ENCODE measurements at regions not wholly inside any gene's neighbourhood (a gene's known extent, or its start where the extent isn't known, plus 50 kb on each side); places are given as distances from the start of the nearest gene placed in this dataset.

DNA sequence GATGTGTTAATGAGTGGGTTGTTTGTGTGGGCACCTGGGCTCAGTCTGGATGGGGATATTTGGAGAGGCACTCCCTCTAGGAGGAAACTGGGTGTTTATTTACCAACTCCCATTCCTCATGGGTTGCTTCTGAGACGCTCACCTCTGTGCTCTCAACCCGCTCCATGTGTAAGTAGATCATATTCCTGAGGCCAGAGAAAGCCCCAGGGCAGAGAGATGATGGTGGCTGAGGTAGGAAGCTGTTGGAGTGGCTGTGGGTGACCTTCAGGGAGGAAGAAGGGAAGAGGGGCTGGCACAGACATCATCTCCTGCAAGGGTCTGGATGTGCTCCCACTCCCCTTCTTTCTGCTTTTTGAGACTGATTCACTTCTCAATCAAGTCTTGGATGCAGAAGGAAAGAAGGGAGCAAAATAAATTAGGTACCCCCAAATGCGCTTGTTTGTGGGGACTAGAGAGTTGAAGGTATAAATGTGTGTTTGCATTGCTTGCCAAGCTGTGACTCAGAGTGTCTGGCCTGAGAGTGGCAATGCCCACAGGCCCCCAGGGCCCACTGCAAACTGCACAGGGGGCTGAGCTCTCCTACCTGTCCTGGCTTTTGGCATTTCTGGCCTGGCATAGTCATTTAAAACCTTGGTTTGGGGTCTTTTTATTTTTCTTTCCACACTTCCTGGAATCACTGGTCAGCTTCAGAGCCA is 57.2 kb upstream of the TNP1 start:
- TF ChIP-seq, protein P1, sequence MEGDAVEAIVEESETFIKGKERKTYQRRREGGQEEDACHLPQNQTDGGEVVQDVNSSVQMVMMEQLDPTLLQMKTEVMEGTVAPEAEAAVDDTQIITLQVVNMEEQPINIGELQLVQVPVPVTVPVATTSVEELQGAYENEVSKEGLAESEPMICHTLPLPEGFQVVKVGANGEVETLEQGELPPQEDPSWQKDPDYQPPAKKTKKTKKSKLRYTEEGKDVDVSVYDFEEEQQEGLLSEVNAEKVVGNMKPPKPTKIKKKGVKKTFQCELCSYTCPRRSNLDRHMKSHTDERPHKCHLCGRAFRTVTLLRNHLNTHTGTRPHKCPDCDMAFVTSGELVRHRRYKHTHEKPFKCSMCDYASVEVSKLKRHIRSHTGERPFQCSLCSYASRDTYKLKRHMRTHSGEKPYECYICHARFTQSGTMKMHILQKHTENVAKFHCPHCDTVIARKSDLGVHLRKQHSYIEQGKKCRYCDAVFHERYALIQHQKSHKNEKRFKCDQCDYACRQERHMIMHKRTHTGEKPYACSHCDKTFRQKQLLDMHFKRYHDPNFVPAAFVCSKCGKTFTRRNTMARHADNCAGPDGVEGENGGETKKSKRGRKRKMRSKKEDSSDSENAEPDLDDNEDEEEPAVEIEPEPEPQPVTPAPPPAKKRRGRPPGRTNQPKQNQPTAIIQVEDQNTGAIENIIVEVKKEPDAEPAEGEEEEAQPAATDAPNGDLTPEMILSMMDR (IDR thresholded peaks at IDR 0.05; ENCODE audit: insufficient read depth, missing control alignments), result no peak
- DNase-seq (ENCODE audit: insufficient read length, low spot score), result no peak
- FAIRE-seq, result no peak

DNA sequence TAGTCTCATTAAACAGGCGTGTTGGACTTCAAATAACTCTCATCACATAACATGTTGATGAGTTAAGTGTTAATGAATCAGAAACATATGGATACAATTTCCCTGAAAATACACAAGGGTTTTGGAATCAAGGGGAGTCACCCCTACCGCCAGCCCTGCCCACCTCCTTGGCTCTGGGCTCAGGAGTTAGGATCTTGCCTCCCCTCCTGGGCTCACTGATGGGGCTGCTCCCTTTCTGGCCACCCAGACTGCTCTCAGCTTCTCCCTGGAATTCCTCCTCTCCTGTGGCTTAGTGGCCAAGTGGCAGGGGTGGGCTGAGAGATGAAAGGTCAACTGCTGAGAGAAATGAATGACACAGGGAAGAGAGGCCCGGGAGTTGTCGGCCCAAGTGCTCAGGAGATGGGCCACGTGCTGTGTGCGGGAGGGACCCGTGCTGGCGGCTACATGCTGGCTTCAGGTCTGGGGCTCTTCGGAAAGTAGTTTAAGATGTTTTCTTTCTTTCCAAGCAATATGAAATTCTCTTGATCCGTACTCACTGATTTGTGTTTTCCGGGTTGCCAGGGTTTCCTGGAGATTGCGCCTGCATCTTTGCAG is 55.8 kb upstream of the TNP1 start:
- FAIRE-seq, result no peak
- TF ChIP-seq, protein P1 (IDR thresholded peaks at IDR 0.05; ENCODE audit: insufficient read depth, missing control alignments), result no peak
- no peak for DNase-seq (ENCODE audit: insufficient read length, low spot score)

DNA sequence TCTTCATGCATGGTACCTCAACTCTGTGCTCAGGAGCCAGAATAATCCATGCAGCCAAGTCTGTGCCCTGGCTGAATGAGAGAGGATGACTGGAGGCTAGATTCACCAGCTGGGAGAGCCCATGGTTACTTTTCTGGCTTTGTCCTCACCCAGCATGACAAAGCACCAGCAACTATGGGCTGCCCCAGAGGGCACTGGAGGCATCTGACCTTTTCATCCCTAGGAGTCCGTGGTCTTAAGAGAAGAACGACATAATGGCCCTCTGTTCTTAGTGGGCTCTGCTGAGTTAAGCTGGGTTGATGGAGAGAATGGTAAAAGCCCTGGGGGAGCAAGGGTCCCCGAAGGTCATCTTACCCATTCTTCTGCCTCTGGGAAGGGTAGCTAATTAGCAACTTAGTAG is 54.6 kb upstream of the TNP1 start:
- FAIRE-seq, result no peak
- TF ChIP-seq, protein P1 (IDR thresholded peaks at IDR 0.05; ENCODE audit: insufficient read depth, missing control alignments), result no peak
- DNase-seq (ENCODE audit: insufficient read length, low spot score), result no peak

DNA sequence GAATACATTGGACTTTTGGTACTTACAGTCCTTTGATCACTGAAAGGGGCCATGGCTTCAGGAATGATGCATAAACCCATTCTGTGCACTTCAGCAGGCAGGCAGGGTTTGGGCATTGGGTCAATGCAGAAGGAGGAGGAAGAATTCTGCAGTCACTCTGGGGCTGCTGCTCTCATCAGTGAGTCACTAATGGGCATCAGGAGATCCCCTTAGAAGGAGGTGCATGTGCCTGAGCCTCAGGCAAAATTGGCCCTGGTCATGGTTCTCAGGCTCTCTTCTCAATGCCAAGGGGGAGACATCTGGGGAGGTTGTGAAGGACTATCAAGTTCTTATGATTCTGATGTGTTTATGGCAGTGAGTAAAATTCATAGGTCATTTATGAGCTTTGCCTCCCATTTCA is 52.0 kb upstream of the TNP1 start:
- DNase-seq (ENCODE audit: insufficient read length, low spot score) (no peak), FAIRE-seq (no peak)
- TF ChIP-seq, protein P1 (IDR thresholded peaks at IDR 0.05; ENCODE audit: insufficient read depth, missing control alignments), result no peak

DNA sequence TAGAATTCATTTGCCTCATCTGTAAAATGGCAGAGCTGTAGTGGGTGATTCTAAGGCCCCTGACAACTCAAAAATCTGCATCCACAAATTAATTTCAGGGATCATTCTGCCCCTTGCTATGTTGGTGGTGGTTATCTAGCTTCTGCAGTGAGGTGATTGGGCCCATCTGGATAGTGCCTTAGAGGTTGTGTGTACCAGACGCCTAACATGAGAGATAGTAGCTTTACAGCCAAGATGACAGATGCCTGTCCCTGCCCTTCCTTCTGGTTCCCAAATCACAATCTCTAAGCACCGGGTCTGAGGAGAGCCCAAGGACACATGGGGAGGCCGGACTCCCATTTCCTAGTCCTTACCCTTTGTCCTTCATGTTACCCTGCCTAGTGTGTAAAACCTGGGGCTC is 51.1 kb upstream of the TNP1 start:
- FAIRE-seq (no peak), DNase-seq (ENCODE audit: insufficient read length, low spot score) (no peak)
- TF ChIP-seq, protein P1 (IDR thresholded peaks at IDR 0.05; ENCODE audit: insufficient read depth, missing control alignments), result no peak

DNA sequence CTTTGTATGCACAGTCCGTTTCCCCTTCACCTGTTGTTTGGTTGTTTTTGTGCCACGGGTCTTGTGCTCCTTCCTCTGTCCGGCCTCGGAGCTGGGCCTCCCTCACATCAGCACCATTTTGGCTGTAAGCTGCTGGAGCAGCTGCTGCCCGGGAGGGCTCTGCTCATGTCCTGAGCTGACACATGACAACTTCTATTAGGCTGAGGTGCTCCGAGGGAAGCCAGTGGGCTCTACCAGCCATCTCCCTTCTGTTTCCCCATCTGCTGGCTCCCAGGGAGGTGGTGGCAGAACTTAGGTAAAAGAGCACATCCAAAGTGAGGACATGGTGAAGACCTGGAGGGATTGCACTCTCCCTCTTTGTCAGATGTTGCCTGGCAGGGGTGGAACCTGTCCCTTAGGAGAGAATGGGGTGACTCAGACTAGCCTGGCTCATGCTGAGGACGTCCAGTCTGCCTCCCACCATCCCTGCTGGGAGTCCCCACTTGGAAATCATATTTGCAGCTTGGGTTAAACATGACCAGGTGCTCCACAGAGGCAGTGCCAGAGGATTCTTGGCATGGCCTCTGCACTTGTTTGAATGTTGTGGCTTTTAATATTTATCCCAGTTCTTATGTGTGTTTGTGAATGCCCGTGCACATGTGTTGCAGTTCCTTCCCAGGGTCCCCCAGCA is 49.8 kb upstream of the TNP1 start:
- DNase-seq (ENCODE audit: insufficient read length, low spot score), result no peak
- TF ChIP-seq, protein P1 (IDR thresholded peaks at IDR 0.05; ENCODE audit: insufficient read depth, missing control alignments), result no peak
- FAIRE-seq, result no peak
